ENCODE measurements at regions not wholly inside any gene's neighbourhood (a gene's known extent, or its start where the extent isn't known, plus 50 kb on each side); places are given as distances from the start of the nearest gene placed in this dataset.
"Not testable (repeated sequence)": the region's sequence is repeated elsewhere in the genome, so short reads cannot be mapped to it uniquely, and the experiment has no call there.

DNA sequence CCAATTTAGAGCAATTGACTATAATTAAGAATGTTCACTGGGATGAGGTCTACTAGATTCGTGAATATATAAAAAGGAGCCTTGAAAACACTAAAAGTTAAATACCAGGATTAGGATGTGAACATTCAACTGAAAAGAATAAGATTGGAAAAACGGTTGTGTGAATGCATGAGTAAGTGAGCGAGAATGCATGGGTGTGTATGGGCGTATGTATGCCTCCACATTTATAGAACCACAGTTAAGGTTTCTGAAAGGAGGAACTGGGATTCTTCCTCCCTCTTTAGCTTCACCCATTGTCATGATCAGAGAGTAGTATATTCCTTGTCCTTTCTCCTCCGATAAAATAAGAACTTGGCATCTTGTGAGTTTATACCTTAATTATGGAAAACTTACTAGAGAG lies 151.1 kb upstream of the UBE2E3 start:
- no peak for DNase-seq

DNA sequence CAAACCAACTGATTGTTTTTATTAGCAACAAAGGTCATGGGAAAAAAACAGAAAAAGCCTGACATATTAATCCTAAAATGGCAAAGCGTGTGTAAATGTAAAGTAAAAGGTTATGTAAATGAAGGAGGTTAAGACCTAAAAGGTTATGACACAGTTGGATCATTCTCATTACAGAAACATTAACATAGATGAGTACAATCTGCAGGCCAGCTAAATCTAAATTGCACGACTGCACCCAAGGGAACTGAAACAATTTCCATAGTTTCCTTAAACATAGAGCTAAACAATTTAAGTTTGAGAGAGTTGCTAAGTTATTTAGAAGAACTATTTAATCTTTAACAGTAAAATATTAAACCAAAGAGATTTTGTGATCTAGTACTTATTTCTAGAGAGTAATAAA lies 151.6 kb upstream of the UBE2E3 start:
- DNase-seq, result no peak

DNA sequence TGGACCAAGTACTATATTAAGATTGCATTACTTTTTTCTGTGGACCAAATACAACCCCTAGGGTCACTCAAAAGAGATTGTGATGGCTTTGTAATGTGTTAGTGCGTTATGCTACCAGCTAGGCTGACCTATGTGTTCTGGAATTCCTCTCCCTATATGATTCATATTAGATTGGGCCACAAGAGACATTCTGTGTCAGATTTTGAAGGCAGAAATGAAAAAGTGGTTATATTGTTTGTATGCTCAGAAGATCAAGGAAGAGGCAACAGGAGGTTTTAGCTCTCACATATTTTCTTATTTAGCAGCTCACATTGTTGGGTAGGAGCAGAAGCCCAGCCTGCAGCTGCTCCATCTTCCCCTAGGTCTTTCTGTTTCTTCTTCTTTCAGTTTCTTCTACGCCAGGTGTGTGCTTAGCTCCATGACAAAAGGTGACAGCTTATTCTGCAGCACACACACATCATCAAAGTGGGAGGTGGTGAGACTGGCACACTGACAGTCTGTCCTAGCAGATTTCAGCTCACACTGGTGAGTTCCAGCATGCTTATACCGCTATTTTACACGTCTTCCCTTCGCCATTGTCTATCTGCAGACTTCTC lies 156.8 kb upstream of the UBE2E3 start:
- DNase-seq, result no peak

DNA sequence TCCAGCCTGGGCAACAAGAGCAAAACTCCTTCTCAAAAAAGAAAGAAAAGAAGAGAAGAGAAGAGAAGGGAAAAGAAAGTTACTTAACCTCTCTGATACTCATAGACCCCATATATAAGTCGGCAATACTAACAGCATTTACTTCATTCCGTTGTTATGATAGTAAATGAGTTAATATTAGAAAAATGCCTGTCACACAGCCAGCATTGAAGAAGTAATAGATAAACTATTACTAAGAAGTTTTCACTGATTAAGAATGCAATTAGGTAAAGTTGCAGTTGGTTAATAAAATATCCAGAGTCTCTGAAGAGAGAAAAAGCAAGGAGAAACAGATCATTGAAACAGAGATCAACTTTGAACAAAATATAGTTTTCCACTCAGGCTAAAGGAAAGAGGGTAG lies 161.3 kb upstream of the UBE2E3 start:
- DNase-seq, result no peak

DNA sequence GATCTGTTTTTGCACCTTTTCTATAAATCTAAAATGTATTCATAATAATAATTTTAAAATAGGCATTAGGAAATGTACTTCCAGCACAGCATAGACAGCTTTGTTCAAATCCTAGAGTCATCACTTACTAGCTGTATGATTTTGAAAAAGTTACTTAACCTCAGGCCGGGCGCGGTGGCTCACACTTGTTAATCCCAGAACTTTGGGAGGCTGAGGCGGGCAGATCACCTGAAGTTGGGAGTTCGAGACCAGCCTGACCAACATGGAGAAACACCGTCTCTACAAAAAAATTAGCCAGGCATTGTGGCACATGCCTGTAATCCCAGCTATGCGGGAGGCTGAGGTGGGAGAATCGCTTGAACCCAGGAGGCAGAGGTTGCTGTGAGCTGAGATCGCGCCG lies 161.7 kb upstream of the UBE2E3 start:
- not testable (repeated sequence) for DNase-seq

DNA sequence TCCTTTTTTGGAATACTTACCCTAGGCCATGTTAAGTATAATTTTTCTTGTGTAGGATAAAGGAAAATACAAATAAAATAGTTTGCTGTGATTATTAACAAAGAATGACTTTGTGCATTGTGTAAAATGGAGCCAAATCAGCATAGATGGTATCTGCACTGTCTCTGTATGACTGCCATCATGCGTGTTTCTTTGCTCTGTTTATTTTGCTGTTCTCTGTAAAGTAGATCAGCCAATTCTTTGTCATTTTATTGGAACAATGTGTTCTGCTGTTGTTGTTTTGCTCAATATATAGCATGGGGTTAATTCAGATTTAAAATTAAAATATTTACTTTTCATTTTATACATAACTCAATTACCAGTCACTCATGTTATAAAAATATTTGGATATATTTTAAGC lies 181.3 kb upstream of the UBE2E3 start:
- no peak for DNase-seq

DNA sequence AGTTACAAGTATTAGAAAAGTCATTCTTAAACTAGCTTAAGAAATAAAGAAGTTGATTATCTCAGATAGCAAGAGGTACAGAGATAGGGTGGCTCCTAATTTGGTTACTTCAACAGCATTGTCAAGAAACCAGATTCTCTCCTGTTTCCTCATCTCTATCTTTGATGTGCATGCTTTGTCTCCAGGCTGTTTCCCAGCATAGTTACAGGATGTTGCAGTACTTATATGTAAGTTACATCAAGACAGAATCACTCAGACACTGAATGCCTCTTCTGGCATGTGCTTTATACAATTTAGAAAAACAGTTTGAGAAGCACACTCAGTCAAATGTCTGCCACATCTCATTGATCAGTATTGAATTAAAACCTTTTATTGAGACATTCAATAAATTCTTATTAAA lies 189.5 kb upstream of the UBE2E3 start:
- DNase-seq, result no peak

DNA sequence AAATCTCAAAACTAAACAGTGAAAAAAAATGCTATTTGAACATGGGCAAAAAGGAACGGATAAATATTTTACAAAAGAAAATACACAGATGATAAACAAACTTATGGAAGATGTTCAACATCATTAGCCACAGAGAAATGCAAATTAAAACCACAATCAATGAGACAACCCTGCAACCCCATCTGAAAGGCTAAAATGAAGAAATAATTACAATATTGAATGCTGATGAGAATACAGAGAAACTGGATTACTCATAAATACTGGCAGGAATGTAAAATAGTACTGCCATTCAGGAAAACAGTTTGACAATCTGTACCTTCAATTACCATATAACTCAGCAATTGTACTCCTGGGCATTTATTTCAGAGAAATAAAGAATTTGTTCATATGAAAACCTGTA lies 193.1 kb upstream of the UBE2E3 start:
- no peak for DNase-seq

DNA sequence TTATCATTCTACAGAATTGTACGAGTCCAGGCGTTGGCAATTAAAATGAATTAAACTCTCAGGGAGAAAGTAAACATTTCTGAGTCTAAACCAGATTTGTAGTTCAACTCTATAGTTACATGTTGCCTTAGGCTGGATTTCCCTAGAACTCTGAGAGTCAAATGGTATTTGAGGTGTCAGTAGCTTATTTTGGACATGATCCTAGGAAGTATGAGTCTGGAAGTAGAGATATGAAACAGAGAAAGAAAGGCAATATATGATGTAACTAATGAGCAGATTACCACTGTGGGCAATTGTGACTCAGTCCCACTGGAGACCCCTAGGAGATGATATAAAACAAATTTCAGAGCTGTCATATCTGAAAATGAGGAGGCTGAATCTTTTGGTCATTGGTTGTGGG lies 199.1 kb upstream of the UBE2E3 start:
- no peak for DNase-seq

DNA sequence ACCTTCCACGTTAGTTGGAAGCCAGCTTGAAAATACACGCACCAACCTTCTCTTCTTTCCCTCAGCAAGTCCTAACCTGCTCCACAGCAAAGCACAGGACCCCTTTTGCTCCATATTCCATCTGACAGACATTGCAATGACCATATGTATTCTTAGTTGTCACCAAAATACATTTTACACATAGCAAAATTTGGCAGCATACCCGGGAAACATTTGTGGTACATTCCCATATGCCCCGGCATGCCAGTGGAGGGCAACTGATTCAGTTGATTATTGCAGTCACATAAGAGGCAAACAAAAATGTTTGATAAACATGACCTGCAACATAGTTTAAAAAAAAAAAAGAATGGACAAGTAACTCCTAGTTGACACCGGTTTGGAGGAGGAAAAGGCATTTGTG lies 202.1 kb upstream of the UBE2E3 start:
- no peak for DNase-seq

DNA sequence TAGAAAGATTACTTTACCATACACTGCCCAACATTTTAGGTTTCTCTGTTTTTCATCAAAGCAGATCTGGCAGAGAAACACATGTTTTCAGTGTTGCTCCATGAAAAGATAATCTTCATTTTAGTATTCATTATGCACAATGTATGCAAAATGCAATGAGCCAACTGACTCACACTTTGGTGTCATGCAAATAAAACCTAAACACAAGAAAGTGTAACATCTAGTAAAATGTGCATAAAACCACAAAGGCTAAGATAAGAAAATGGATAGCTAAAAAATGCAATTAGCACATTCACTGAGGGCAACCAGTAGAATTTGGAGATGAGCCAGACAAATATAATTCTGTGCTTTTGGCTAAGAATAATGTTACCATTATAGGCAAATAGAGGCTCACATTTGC lies 203.5 kb upstream of the UBE2E3 start:
- no peak for DNase-seq

DNA sequence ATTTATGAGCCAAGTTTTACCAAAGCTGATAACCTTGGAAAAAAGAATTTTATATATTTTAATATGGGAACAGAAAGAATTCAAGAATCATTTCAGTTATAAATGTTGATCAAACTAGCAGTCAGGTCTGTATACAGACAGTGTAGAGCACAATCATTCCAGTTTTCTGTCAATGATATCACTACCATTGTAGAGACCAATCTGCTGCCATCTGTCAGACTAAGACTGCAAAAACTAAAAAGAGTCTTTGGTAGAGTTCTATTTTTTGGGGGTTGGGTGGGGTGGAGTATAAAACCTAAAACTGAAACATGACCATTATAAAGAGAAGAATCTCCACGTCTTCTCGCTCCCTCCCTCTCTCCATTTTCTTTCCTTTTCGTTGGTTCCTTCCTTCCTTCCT lies 204.7 kb upstream of the UBE2E3 start:
- no peak for DNase-seq

DNA sequence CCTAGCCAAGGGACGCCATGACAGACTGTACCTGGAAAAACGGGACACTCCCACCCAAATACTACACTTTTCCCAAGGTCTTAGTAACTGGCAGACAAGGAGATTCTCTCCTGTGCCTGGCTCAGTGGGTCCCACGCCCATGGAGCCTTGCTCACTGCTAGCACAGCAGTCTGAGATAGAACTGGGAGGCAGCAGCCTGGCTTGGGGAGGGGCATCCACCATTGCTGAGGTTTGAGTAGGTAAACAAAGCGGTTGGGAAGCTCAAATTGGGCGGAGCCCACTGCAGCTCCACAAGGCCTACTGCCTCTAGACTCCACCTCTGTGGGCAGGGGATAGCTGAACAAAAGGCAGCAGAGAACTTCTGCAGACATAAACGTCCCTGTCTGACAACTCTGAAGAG lies 215.1 kb upstream of the UBE2E3 start:
- DNase-seq, result not testable (repeated sequence)

DNA sequence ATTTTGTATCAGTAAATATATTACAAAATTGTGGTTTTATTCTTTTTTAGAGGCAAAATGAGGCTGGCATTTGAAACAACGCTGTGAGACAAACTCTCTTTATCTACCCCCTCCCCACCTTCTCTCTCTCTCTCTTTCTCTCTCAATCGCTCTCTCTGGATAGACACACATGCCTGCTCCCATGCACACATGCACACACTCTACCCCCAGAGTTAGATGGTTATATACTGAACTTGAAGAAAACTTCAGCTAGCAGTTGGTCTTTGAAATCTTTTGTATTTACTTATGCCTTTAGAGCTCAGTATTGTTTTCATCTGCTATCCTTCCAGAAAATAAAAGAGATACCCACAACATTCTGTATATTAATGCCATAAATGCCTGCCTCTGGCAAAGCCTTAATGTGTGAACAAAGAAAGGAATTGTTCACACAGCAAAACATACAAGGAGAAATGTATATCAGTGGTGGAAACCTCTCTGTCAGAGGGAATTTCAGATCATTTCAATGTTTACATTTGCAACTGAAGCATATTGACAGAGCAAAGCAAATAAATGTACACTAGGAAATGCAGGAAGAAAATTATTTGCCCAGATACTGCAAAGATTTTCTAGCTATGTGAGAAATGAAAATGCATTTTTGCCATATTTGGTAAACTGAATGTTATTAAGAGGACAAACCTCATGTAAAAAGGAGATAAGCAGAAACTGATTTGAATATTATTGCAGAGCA lies 217.0 kb upstream of the UBE2E3 start:
- DNase-seq, result no peak

DNA sequence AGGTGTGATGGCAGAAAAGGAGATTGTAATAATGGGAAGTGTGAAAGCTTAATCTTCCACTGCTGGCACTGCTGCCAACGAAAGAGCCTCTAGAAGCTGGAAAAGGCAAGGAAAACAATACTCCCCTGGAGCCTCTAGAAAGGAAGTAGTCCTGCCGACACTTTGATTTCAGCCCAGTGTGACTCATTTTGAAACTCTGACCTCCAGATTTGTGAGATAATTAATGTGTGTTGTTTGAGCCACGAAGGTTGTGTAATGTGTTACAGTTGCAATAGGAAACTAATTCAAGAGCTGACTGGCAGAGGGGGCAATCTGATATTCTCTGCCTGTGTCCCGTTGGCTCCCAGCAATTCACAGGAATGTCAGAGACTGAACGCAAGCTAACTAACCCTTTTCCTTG lies 219.2 kb upstream of the UBE2E3 start:
- DNase-seq, result no peak

DNA sequence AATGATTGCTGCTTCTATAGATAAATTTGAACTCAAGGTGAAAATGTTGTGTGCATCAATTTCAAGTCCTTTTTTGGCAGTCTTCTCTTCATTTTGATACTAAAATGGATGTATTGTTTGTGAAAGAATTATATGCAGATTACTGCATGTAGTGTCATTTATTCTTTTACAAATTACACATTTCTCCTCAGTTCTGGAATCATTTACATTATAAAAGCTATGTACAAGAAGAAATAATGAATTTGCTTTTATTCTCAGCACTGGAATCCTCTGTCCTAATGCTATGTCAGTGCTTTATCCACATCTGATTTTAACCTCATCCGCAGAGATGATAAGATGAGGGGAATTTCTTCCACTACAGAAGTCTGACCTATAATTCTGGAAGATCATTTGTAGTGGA lies 220.8 kb upstream of the UBE2E3 start:
- no peak for DNase-seq

DNA sequence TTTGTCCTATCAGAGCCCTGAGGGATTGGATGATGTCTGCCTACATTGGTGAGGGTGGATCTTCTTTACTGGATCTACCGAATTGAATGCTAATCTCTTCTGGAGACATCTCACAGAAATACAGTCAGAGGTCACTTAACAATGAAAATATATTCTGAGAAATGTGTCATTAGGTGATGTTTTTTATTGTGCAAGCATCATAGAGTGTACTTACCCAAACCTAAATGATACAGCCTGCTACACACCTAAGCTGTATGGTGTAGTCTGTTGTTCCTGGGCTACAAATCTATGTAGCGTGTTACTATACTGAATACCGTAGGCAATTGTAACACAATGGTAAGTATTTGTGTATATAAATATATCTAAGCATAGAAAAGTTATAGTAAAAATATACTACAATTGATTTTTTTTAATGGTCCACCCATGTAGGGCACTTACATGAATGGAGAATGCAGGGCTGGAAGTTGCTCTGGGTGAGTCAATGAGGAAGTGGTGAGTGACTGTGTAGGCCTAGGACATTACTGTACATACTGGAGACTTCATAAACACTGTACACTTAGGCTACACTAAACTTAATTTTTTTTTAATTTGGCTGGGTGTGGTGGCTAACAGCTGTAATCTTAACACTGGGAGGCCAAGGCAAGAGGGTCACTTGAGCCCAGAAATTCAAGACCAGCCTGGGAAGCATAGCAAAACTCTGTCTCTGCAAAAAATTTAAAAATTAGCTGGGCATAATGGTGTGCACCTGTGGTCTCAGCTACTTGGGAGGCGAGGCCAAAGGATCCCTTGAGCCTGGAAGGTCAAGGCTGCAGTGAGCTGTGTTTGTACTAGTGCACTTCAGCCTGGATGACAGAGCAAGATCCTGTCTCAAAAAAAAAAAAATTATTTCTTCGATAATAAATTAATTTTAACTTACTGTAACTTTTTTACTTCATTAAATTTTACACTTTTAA lies 226.3 kb upstream of the UBE2E3 start:
- no peak for DNase-seq

DNA sequence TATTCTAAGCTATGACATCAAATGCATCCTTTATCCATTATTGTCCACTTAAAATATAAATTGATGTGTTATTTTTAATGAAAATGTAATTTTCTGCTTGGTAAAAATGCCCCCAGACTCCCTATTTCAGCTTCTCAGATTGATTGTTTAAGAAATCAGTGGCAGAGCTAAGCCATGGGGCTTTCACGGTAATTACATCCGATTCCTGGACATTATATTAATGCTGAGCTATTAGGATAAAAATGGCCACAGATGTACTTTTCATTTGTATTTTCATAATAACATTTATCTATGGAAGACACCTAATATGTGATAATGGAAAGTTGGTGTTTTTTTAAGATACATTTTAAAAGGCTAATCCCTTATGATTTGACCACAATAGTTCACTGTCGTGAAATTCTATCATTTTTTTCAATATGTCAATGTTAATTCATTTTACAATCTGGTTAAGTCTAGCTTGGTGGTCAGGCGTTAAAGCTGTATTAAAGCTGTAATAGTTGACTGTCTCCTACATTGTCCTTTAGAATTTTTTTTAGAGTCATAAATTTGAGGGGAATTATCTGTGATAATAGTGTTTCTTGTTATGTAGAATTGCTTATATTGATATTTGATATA lies 229.0 kb upstream of the UBE2E3 start:
- no peak for DNase-seq

DNA sequence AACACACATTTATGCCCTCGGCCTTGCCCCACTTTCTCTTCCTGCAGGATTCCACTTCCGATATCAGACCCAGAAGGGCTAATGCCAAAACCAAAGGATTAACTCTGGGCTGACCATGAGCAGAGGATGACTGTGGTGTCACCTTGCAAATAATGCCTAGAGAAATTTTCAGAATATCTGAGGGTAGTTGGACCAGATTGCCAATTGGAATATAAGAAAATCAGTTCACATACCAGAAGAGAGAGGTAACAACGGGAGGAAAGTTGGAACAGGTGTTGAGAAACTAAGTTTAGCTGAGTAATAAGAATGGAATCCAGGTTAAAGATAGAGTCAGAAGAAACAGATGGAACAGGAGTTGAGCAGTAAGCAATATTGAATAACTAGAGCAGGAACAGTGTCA lies 232.7 kb upstream of the UBE2E3 start:
- DNase-seq, result no peak

DNA sequence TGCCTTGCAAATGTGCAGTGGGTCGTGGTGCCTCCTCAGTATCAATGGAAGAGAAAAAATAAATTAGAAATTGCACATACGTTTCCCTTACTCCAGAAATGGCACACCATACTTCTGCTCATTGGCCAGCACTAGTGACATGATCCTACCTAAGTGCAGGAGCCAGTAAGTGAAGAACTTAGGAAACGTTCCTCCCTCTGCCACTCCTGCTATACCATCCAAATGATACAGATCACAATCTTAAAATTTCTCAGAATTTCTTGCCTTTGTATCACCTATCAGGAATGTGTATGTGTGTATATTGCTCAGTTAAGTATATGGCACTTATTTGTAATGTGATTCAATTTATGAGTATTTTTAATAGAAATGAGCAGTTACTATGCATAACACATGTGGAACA lies 237.0 kb upstream of the UBE2E3 start:
- DNase-seq, result no peak

DNA sequence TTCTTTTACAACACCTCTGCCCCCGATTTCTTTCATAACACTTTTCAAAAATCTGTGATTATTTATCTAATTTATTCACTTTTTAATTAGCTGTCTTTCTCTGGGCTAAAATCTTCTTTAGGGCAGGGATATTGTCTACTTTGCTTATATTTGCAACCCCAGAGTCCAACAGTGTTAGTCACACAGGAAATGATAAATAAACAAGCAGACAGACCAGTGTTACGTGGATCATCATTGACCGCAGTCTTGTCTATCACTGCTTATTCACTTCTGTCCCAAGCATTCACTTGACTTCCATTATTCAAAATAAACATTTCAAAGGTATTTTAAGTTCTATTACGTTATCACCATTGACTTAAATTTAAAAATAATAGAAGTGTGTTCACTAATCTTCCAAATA lies 237.6 kb upstream of the UBE2E3 start:
- DNase-seq, result no peak

DNA sequence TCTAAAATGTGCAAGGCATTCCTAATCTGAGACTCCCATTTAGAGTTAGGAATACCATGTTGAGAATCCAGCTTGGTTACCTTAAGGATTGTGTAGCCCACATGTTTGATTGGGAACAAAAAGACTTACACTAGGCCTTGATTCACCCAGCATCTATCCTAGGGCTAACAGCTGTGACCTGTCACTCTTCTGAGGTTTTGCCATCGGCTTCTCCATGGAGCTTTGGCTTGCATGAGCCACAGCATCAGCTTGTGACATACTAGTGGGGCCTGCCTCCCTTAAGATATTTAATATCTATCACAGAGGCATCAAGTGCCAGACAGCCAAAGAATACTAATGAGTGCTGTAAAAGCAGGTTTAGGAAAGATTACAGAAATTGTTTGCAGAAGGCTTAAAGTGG lies 241.3 kb upstream of the UBE2E3 start:
- no peak for DNase-seq

DNA sequence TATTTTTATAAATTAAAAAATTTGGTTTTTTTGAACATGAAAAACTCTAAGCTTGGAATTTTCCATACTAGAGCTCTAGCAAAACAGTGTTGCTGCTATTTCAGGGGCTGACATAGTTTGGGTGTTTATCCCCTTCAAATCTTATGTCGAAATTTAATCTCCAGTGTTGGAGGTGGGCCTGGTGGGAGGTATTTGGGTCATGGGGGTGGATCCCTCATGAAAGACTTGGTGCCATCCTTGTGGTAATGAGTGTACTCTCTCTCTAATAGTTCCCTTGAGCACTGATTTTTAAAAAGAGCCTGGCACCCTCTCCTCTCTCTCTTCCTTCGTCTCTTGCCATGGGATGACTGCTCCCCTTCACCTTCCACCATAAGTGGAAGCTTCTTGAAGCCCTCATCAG lies 244.6 kb upstream of the UBE2E3 start:
- no peak for DNase-seq

DNA sequence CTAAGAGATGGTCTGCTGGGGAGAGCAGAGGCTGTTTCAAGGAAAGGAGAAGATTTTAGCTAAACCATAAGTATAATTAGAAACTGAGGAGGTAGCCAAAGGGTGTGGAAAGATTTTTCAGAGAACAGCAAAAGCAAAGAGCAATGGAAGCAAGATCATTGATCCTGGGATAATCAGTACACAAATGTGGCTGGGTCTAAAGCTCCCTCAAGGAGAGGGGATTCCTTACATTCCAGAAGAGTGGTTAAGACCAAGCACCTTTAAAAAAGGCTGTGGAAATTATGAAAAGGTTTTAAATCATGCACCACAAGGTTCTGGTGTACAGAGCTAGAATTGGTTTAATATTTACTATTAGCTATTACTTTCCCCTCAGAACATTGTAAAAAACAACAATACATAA lies 246.0 kb upstream of the UBE2E3 start:
- no peak for DNase-seq

Data from activated CD4-positive, alpha-beta T cell treated with anti-CD3 and anti-CD28 coated beads, Interleukin-2, Interleukin-6, amounts not matched to agents 100 ng/mL and 50 ng/mL, durations not matched to agents 16 hours and 8 hours (primary cell).